GM12891 (cell line): ENCODE measurements at regions not wholly inside any gene's neighbourhood (a gene's known extent, or its start where the extent isn't known, plus 50 kb on each side); places are given as distances from the start of the nearest gene placed in this dataset.

Experiments
- PAX5 ChIP-seq: IDR thresholded peaks from 2 replicates; pipeline ENCODE4 v1.6.1; 2011; ENCODE audit warnings: low read length, moderate library complexity, mild to moderate bottlenecking; ENCODE audit not compliant: insufficient read depth, severe bottlenecking
- POLR2A ChIP-seq: IDR thresholded peaks from 2 replicates; pipeline ENCODE4 v1.6.1; 2011; ENCODE audit warnings: low read depth, low read length, control low read depth
- POLR2AphosphoS5 ChIP-seq: IDR thresholded peaks from 2 replicates; pipeline ENCODE4 v1.6.1; 2011; ENCODE audit warnings: low read depth, low read length, control low read depth
- SPI1 ChIP-seq: IDR thresholded peaks from 2 replicates; pipeline ENCODE4 v1.6.1; 2011; ENCODE audit warnings: low read depth, low read length, control low read depth
- TAF1 ChIP-seq: IDR thresholded peaks from 2 replicates; pipeline ENCODE4 v1.6.1; 2011; ENCODE audit warnings: low read depth, low read length, control low read depth

DNA sequence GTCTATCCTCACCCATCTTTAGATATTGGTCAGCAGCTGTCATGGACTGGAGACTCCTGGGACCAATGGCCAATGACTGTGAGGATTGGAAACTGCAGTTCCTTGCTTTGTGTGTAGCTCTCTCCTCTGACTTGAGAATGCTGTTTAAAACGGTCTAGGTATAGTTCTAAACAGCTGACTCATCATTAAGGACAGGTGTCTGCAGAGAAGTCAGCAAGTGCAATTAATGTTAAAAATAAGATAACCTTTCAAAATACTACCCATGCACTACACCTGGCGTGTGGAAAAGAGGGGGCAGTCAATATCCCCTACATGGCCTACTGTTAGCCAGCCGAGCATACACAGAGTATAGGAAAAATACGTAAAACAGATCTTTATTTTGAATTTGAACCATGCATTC lies 115.4 kb upstream of the TAB2 start:
- TF ChIP-seq POLR2AphosphoS5 (no peak), TAF1 (no peak), POLR2A (no peak), PAX5 (no peak), SPI1 (no peak)
